OCI-LY1 (cell line): ENCODE measurements at regions not wholly inside any gene's neighbourhood (a gene's known extent, or its start where the extent isn't known, plus 50 kb on each side); places are given as distances from the start of the nearest gene placed in this dataset.
"Not testable (repeated sequence)": the region's sequence is repeated elsewhere in the genome, so short reads cannot be mapped to it uniquely, and the experiment has no call there.

ENCODE experiments used
- H2AFZ ChIP-seq: fragments of 200-600 bp; sonication (generic), shearing (Covaris generic); 2 replicates; pipeline ENCODE4 v1.6.0; 2014; ENCODE audit warnings: antibody characterized with exemption, mild to moderate bottlenecking, low read length
- H3F3A ChIP-seq: fragments of 200-600 bp; sonication (generic), shearing (Covaris generic); 2 replicates; pipeline ENCODE4 v1.6.0; 2014; ENCODE audit warnings: mild to moderate bottlenecking, antibody characterized with exemption, low read length, moderate library complexity; ENCODE audit not compliant: insufficient read depth
- H3K27ac ChIP-seq: fragments of 200-600 bp; sonication (generic); 2 replicates; pipeline ENCODE4 v1.5.1; 2014; ENCODE audit warnings: low read length, mixed run types, mild to moderate bottlenecking, low read depth; ENCODE audit not compliant: poor library complexity, severe bottlenecking
- H3K27me3 ChIP-seq: fragments of 200-600 bp; sonication (generic); 2 replicates; pipeline ENCODE4 v1.6.0; 2014; ENCODE audit warnings: antibody characterized with exemption, mild to moderate bottlenecking, low read length, moderate library complexity; ENCODE audit not compliant: insufficient read depth
- H3K36me3 ChIP-seq: fragments of 200-600 bp; sonication (generic); 2 replicates; pipeline ENCODE4 v1.6.1; 2014; ENCODE audit warnings: mild to moderate bottlenecking, antibody characterized with exemption, low read length, moderate library complexity, mixed read lengths; ENCODE audit not compliant: insufficient read depth
- H3K4me1 ChIP-seq: fragments of 200-600 bp; sonication (generic); 2 replicates; pipeline ENCODE4 v1.5.1; 2014; ENCODE audit warnings: mild to moderate bottlenecking, low read length, moderate library complexity; ENCODE audit not compliant: insufficient read depth, severe bottlenecking
- H3K4me2 ChIP-seq: fragments of 200-600 bp; sonication (generic), shearing (Covaris generic); 2 replicates; pipeline ENCODE4 v1.6.1; 2014; ENCODE audit warnings: low read length
- H3K4me3 ChIP-seq: fragments of 200-600 bp; sonication (generic); 2 replicates; pipeline ENCODE4 v1.5.1; 2014; ENCODE audit warnings: low read length, low read depth, mild to moderate bottlenecking, mixed read lengths; ENCODE audit not compliant: poor library complexity, severe bottlenecking
- H3K79me2 ChIP-seq: fragments of 200-600 bp; shearing (Covaris generic); 2 replicates; pipeline ENCODE4 v1.6.1; 2016; ENCODE audit warnings: mixed run types, low read length, mixed read lengths; ENCODE audit not compliant: insufficient read depth
- H3K9ac ChIP-seq: fragments of 200-600 bp; sonication (generic), shearing (Covaris generic); 2 replicates; pipeline ENCODE4 v1.6.1; 2014; ENCODE audit warnings: mild to moderate bottlenecking, low read length, mixed read lengths
- H3K9me2 ChIP-seq: fragments of 200-600 bp; sonication (generic), shearing (Covaris generic); 2 replicates; pipeline ENCODE4 v1.6.1; 2014; ENCODE audit warnings: low read depth, mild to moderate bottlenecking, low read length, mixed read lengths
- H3K9me3 ChIP-seq: fragments of 200-600 bp; shearing (Covaris generic); 2 replicates; pipeline ENCODE4 v1.6.1; 2014; ENCODE audit warnings: low read length, mixed read lengths
- H4K20me1 ChIP-seq: fragments of 200-600 bp; sonication (generic), shearing (Covaris generic); 2 replicates; pipeline ENCODE4 v1.6.0; 2016; ENCODE audit warnings: mild to moderate bottlenecking, low read length; ENCODE audit not compliant: insufficient read depth
- EZH2 ChIP-seq: fragments of 200-600 bp; sonication (generic), shearing (Covaris generic); IDR thresholded peaks from 2 replicates; pipeline ENCODE4 v1.8.0; 2017; ENCODE audit warnings: borderline replicate concordance, mixed run types, mild to moderate bottlenecking, antibody characterized with exemption, low read length, moderate library complexity, mixed read lengths
- TF ChIP-seq, protein P1 (sequence below): fragments of 200-600 bp; sonication (generic), shearing (Covaris generic); IDR thresholded peaks from 2 replicates; pipeline ENCODE4 v1.5.1; 2017; ENCODE audit warnings: mild to moderate bottlenecking, antibody characterized with exemption, low read length, moderate library complexity, mixed read lengths

GRCh38 chr20:29755854-29756498 lies 1501.5 kb upstream of the DEFB115 start:
- H3K4me2 ChIP-seq, H2AFZ ChIP-seq: not testable (repeated sequence)

GRCh38 chr20:29756664-29757063 lies 1500.8 kb upstream of the DEFB115 start:
- Histone ChIP-seq H3K79me2 (no peaks in the 10 kb centered on the region), H3K36me3 (no peaks in the 10 kb centered on the region), H3K9ac (no peak overlapping the region), H3K9me2 (no peaks in the 10 kb centered on the region), H3K4me1 (no peaks in the 10 kb centered on the region), H3F3A (no peaks in the 10 kb centered on the region), H3K4me2 (no peak overlapping the region), H2AFZ (no peak overlapping the region), H3K4me3 (no peak overlapping the region), H3K27me3 (no peaks in the 10 kb centered on the region), H3K27ac (no peak overlapping the region), H3K9me3 (no peaks in the 10 kb centered on the region), H4K20me1 (no peaks in the 10 kb centered on the region)
- TF ChIP-seq, protein P1, sequence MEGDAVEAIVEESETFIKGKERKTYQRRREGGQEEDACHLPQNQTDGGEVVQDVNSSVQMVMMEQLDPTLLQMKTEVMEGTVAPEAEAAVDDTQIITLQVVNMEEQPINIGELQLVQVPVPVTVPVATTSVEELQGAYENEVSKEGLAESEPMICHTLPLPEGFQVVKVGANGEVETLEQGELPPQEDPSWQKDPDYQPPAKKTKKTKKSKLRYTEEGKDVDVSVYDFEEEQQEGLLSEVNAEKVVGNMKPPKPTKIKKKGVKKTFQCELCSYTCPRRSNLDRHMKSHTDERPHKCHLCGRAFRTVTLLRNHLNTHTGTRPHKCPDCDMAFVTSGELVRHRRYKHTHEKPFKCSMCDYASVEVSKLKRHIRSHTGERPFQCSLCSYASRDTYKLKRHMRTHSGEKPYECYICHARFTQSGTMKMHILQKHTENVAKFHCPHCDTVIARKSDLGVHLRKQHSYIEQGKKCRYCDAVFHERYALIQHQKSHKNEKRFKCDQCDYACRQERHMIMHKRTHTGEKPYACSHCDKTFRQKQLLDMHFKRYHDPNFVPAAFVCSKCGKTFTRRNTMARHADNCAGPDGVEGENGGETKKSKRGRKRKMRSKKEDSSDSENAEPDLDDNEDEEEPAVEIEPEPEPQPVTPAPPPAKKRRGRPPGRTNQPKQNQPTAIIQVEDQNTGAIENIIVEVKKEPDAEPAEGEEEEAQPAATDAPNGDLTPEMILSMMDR = no peak
- TF ChIP-seq EZH2 = no peak

More at GRCh38 chr20:29755854-29756498, 1501.5 kb upstream of the DEFB115 start:
- not testable (repeated sequence) for H3K4me3 ChIP-seq, H3K36me3 ChIP-seq, H3K9me3 ChIP-seq, H3K9ac ChIP-seq, H3K4me1 ChIP-seq, H3K27me3 ChIP-seq, H3F3A ChIP-seq, H3K9me2 ChIP-seq, H3K79me2 ChIP-seq, H4K20me1 ChIP-seq, H3K27ac ChIP-seq

DNA sequence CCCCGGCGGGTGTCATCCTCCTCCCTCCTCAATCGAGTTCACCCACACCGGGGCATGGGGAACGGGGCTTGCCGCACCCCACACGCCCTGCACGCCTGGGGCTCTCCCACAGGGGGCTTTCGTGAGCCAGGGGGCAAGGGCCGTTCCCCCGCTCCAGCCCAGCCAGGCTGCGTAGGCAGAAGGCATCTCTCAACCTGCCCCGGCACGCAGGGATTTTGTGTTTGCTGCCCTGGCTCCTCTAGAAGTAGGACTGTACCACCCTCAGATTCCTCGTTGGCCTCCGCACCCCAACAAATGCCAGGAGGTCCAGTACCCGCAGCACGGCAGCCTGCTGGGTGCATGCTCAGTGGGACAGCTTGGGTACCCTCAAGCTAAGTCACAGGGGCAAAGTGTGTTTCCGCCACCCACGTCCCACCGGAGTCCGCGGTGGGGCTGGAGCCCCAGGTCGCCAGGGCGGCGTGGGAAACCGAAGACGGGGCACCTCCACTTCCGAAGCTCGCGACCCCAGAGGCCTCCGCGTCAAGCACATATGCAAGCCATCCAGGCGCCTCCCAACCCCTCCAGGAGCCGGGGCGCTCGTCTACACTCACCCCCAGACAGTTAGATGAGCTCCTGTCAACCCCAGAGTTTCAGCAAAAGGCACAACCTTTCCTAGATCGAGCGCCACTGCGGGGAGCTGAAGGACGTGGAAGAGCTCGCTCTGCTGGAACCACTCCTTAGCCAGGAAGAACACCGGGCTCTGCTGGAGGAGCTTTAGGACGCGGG lies 1495.7 kb upstream of the DEFB115 start:
- not testable (repeated sequence) for H3F3A ChIP-seq, H2AFZ ChIP-seq, H3K36me3 ChIP-seq, H3K79me2 ChIP-seq, H3K27ac ChIP-seq, H3K4me3 ChIP-seq, H3K4me1 ChIP-seq, H3K9me2 ChIP-seq, H3K4me2 ChIP-seq, H3K9ac ChIP-seq, H4K20me1 ChIP-seq, H3K9me3 ChIP-seq, H3K27me3 ChIP-seq

DNA sequence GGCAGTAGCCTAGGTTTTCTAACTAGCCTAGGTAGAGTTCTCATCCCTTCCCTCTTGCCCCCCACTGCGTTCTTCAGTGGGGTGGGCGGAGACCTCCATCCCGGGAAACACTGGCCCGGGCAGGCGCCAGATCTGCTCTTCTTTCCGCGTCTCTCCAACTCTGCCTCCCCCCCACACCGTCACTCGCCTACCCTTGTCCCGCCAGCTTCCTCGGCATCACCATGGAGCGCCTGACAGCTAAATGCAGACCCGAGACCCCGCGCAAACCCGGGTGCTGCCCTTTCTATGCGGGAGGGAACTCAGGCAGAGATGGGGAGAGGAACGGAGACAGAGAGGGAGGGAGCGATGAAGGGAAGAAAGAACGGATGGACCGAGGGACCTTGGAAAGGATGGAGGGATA lies 1494.8 kb upstream of the DEFB115 start:
- H3F3A ChIP-seq = no peaks in the 10 kb centered on the region
- TF ChIP-seq, protein P1 = no peak
- TF ChIP-seq EZH2 = no peak
- no peaks in the 10 kb centered on the region for H3K36me3 ChIP-seq
- H3K9me3 ChIP-seq = no peaks in the 10 kb centered on the region
- no peaks in the 10 kb centered on the region for H4K20me1 ChIP-seq
- H3K27me3 ChIP-seq = no peaks in the 10 kb centered on the region
- no peak overlapping the region for H3K4me3 ChIP-seq
- no peaks in the 10 kb centered on the region for H3K79me2 ChIP-seq
- no peak overlapping the region for H3K9ac ChIP-seq
- H3K27ac ChIP-seq = no peak overlapping the region
- H2AFZ ChIP-seq = no peak overlapping the region
- H3K4me2 ChIP-seq = no peak overlapping the region
- no peaks in the 10 kb centered on the region for H3K9me2 ChIP-seq
- no peaks in the 10 kb centered on the region for H3K4me1 ChIP-seq
